H1 (cell line): ENCODE measurements at regions not wholly inside any gene's neighbourhood (a gene's known extent, or its start where the extent isn't known, plus 50 kb on each side); places are given as distances from the start of the nearest gene placed in this dataset.

Source experiments
- BACH1 ChIP-seq: IDR thresholded peaks from 2 replicates; pipeline ENCODE4 v1.6.1; 2012; ENCODE audit warnings: low read length, improper control_type of control experiment
- CBX5 ChIP-seq: fragments of 300-800, 300-1000 bp; sonication (generic); IDR thresholded peaks from 2 replicates; pipeline ENCODE4 v1.7.1; 2016; ENCODE audit warnings: antibody characterized with exemption, low read length, low read depth
- RBBP5 ChIP-seq: IDR thresholded peaks from 2 replicates; pipeline ENCODE4 v1.7.1; 2012; ENCODE audit warnings: low read depth, mild to moderate bottlenecking, inconsistent platforms, low read length, moderate library complexity, borderline replicate concordance
- SAP30 ChIP-seq: fragments of 300-600 bp; sonication (generic); IDR thresholded peaks from 2 replicates; pipeline ENCODE4 v1.7.1; 2012; ENCODE audit warnings: low read length, moderate library complexity, mild to moderate bottlenecking, inconsistent platforms; ENCODE audit not compliant: insufficient read depth, insufficient replicate concordance
- SP1 ChIP-seq: IDR thresholded peaks from 2 replicates; pipeline ENCODE4 v1.6.1; 2011; ENCODE audit warnings: low read depth, low read length
- SUZ12 ChIP-seq: fragments of 200-600 bp; sonication (generic); IDR thresholded peaks from 2 replicates; pipeline ENCODE4 v1.6.1; 2012; ENCODE audit warnings: mild to moderate bottlenecking, inconsistent platforms, low read length, moderate library complexity, mixed read lengths
- TF ChIP-seq, protein P1 (sequence below), 3 experiments: IDR thresholded peaks; 1 replicate in 2 of 3; 2 replicates in 1 of 3; pipeline versions ENCODE4 v1.5.1 to v1.6.1; 2011; ENCODE audit warnings: low read length in 3 of 3, mild to moderate bottlenecking in 3 of 3, inconsistent platforms in 2 of 3, low read depth in 1 of 3, moderate library complexity in 1 of 3; ENCODE audit not compliant: insufficient read depth in 1 of 3; ENCODE audit errors: control extremely low read depth in 1 of 3

DNA sequence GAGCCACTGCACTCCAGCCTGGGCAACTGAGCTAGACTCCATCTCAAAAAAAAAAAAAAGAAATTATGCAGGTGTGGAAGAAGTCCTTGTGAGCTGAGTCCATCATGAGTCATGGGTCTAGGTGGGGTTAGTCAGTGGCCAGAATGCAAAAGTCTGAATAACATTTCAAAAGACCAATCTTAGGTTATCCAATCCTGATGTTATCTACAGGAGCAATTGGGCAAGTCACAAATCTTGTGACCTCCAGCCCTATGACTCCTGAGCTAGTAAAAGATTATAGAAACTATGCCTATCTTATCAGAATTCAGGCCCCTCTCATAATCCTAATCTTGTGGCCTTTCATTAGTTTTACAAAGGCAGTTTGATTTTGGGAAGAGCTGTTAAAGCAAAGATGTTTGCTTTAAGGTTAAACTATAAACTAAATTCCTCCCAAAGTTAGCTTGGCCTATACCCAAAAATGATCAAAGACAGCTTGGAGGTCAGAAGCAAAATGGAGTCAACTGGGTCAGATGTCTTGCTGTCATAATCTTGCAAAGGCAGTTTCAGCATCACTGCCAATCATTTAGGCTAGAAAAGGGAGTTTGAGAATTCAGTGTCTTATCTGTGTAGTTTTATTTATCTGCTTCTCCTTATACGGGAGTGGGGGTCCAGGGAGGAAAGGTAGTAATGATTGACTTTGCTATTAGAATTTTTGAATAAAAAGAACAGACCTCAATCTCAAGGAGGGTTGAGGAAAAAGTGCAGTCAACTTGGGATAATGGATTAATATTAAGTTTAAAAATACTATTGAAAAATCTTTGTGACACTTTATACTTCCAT is 71.2 kb upstream of the TRIM24 start (continued):
- TF ChIP-seq RBBP5 (no peak), SAP30 (no peak), SP1 (no peak), BACH1 (no peak), SUZ12 (no peak), CBX5 (no peak)
- TF ChIP-seq, protein P1, sequence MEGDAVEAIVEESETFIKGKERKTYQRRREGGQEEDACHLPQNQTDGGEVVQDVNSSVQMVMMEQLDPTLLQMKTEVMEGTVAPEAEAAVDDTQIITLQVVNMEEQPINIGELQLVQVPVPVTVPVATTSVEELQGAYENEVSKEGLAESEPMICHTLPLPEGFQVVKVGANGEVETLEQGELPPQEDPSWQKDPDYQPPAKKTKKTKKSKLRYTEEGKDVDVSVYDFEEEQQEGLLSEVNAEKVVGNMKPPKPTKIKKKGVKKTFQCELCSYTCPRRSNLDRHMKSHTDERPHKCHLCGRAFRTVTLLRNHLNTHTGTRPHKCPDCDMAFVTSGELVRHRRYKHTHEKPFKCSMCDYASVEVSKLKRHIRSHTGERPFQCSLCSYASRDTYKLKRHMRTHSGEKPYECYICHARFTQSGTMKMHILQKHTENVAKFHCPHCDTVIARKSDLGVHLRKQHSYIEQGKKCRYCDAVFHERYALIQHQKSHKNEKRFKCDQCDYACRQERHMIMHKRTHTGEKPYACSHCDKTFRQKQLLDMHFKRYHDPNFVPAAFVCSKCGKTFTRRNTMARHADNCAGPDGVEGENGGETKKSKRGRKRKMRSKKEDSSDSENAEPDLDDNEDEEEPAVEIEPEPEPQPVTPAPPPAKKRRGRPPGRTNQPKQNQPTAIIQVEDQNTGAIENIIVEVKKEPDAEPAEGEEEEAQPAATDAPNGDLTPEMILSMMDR (IDR thresholded peaks at IDR 0.05; ENCODE audit: control extremely low read depth in 1 of 3, insufficient read depth in 1 of 3, low read depth in 1 of 3, low read length in 3 of 3), result no peak
